ENCODE measurements at regions not wholly inside any gene's neighbourhood (a gene's known extent, or its start where the extent isn't known, plus 50 kb on each side); places are given as distances from the start of the nearest gene placed in this dataset.

- TF ChIP-seq YY1 (IDR thresholded peaks at IDR 0.05; ENCODE audit: low read depth, low read length) (no peak), POLR2A (IDR thresholded peaks at IDR 0.05; ENCODE audit: low read depth, low read length) (no peak), IKZF1 (conservative IDR thresholded peaks at IDR 0.05) (no peak), NFIC (IDR thresholded peaks at IDR 0.05; ENCODE audit: low read depth, low read length) (no peak), CBX3 (IDR thresholded peaks at IDR 0.05; ENCODE audit: borderline replicate concordance, low read depth) (no peak), KLF5 (IDR thresholded peaks at IDR 0.05; ENCODE audit: partially characterized antibody) (no peak), NBN (IDR thresholded peaks at IDR 0.05) (no peak), POLR2AphosphoS5 (IDR thresholded peaks at IDR 0.05; ENCODE audit: low read length) (no peak), SIN3A (IDR thresholded peaks at IDR 0.05; ENCODE audit: low read depth, low read length) (no peak), EZH2 (IDR thresholded peaks at IDR 0.05; ENCODE audit: borderline replicate concordance, control insufficient read depth, low read depth, low read length) (no peak), HDAC6 (IDR thresholded peaks at IDR 0.05; ENCODE audit: unreplicated experiment) (no peak), CTCF (IDR thresholded peaks at IDR 0.05 in 2 of 3, conservative IDR thresholded peaks at IDR 0.05 in 1 of 3; ENCODE audit: control insufficient read depth in 2 of 3, extremely low read depth in 1 of 3, insufficient read depth in 1 of 3, low read depth in 3 of 3, low read length in 3 of 3) (no peak)
- TF ChIP-seq, protein P1, sequence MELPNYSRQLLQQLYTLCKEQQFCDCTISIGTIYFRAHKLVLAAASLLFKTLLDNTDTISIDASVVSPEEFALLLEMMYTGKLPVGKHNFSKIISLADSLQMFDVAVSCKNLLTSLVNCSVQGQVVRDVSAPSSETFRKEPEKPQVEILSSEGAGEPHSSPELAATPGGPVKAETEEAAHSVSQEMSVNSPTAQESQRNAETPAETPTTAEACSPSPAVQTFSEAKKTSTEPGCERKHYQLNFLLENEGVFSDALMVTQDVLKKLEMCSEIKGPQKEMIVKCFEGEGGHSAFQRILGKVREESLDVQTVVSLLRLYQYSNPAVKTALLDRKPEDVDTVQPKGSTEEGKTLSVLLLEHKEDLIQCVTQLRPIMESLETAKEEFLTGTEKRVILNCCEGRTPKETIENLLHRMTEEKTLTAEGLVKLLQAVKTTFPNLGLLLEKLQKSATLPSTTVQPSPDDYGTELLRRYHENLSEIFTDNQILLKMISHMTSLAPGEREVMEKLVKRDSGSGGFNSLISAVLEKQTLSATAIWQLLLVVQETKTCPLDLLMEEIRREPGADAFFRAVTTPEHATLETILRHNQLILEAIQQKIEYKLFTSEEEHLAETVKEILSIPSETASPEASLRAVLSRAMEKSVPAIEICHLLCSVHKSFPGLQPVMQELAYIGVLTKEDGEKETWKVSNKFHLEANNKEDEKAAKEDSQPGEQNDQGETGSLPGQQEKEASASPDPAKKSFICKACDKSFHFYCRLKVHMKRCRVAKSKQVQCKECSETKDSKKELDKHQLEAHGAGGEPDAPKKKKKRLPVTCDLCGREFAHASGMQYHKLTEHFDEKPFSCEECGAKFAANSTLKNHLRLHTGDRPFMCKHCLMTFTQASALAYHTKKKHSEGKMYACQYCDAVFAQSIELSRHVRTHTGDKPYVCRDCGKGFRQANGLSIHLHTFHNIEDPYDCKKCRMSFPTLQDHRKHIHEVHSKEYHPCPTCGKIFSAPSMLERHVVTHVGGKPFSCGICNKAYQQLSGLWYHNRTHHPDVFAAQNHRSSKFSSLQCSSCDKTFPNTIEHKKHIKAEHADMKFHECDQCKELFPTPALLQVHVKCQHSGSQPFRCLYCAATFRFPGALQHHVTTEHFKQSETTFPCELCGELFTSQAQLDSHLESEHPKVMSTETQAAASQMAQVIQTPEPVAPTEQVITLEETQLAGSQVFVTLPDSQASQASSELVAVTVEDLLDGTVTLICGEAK (IDR thresholded peaks at IDR 0.05; ENCODE audit: borderline replicate concordance), result no peak
- TF ChIP-seq, protein P2, sequence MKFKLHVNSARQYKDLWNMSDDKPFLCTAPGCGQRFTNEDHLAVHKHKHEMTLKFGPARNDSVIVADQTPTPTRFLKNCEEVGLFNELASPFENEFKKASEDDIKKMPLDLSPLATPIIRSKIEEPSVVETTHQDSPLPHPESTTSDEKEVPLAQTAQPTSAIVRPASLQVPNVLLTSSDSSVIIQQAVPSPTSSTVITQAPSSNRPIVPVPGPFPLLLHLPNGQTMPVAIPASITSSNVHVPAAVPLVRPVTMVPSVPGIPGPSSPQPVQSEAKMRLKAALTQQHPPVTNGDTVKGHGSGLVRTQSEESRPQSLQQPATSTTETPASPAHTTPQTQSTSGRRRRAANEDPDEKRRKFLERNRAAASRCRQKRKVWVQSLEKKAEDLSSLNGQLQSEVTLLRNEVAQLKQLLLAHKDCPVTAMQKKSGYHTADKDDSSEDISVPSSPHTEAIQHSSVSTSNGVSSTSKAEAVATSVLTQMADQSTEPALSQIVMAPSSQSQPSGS (IDR thresholded peaks at IDR 0.05; ENCODE audit: low read length), result no peak
Observed at GRCh38 chr13:44184740-44185139, 188.9 kb upstream of the SERP2 start.

Measured in GM12878 (cell line).